ENCODE measurements at regions not wholly inside any gene's neighbourhood (a gene's known extent, or its start where the extent isn't known, plus 50 kb on each side); places are given as distances from the start of the nearest gene placed in this dataset.

DNA sequence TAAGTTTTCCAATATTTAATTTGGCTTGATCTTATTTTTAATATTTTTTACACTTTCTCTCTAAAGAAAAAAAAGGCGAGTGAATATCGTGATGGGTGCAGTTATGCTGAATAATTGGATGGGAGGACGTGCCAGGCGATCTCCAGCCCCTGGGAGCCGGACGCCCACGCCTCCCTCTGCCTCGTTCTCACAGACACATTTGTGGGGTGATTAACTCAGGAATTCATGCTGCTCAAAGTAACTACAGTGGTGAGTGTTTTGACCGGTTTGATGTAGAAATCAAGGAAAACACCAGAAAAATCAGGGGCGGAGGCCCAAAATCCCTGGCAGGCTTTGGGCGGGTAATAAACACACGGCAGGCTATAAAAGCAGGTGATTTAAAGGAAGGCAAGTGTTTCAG lies 736.8 kb upstream of the SALL3 start:
- TF ChIP-seq POLR2A (IDR thresholded peaks at IDR 0.05), result no peak
- TF ChIP-seq, protein P1, sequence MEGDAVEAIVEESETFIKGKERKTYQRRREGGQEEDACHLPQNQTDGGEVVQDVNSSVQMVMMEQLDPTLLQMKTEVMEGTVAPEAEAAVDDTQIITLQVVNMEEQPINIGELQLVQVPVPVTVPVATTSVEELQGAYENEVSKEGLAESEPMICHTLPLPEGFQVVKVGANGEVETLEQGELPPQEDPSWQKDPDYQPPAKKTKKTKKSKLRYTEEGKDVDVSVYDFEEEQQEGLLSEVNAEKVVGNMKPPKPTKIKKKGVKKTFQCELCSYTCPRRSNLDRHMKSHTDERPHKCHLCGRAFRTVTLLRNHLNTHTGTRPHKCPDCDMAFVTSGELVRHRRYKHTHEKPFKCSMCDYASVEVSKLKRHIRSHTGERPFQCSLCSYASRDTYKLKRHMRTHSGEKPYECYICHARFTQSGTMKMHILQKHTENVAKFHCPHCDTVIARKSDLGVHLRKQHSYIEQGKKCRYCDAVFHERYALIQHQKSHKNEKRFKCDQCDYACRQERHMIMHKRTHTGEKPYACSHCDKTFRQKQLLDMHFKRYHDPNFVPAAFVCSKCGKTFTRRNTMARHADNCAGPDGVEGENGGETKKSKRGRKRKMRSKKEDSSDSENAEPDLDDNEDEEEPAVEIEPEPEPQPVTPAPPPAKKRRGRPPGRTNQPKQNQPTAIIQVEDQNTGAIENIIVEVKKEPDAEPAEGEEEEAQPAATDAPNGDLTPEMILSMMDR (IDR thresholded peaks at IDR 0.05), result no peak
